ENCODE measurements at regions not wholly inside any gene's neighbourhood (a gene's known extent, or its start where the extent isn't known, plus 50 kb on each side); places are given as distances from the start of the nearest gene placed in this dataset.

DNA sequence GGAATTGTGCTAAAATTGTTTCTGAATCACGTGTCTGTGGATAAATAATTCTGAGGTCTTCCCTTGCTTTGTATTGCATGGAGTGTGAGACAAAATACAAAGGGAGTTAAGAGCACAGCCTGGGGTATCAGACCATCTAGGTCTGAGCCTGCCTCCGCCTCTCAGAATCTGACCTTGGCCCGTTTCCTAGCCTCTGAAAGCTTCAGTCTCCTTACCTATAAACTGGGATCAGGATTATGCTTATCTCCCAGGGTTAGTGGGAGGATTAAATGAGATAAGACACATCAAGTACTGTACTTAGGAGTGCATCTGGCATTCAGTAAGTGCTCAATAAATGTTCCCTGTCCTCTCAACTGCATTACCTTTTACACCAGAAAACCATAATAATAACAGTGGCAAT lies 140.6 kb upstream of the TENM3 start:
- no peak for DNase-seq (ENCODE audit: low read depth)

GRCh38 chr4:182103614-182104319 lies 139.4 kb upstream of the TENM3 start:
- DNase-seq (ENCODE audit: low read depth): no peak

DNA sequence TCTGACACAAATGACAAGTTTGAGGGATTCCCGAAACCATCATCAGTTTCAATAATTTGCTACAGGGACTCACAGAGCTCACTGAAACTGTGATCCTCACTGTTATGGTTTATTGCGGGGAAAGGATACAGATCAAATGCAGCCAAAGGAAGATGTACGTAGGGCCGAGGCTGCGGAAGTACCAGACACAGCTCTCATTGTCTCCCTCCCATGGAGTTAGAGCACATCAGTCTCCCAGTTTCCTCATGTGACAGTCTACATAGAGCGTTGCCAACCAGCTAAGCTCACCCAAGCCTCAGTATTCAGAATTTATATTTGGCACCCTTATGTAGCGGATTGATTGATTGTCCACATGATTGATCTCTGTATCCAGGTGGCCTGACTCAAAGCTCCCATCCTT lies 137.8 kb upstream of the TENM3 start:
- no peak for DNase-seq (ENCODE audit: low read depth)

DNA sequence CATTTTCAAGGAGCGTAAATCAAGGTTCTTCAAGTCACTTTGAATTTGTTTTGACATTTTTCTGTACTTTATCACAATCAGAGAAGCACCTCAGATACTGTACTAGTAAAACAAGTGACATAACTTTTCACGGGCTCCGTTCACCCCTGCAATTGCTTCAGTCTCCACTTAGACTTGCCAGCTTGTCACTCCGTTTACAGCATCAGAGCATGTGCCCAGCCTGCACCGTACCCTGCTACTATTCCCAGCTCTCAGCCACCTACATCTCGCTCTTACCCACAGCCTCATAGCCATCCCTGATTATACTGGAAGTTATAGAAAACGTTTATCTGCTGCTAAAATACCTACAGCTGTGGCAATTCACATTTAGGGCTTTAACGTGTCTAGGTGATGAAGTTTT lies 135.3 kb upstream of the TENM3 start:
- DNase-seq (ENCODE audit: low read depth): no peak

DNA sequence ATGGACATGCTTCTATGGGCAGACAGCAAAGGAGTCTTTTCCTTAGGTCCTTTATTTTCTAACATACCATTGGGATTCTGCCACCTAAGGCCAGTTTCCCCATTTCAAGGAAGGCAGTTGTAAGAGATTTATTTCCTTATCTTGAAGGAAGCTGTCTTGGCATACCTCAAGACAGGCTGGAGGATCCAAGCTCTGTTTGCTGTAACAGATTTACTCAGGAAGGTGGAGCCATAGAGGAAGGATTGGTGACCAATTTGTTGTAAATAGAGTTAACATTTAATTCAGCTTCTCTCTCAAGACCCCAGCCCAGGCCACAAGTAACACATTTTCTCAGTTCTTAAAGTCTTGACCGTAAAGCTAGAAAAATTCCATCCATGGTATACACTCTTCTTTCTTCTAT lies 131.6 kb upstream of the TENM3 start:
- DNase-seq (ENCODE audit: low read depth): no peak

DNA sequence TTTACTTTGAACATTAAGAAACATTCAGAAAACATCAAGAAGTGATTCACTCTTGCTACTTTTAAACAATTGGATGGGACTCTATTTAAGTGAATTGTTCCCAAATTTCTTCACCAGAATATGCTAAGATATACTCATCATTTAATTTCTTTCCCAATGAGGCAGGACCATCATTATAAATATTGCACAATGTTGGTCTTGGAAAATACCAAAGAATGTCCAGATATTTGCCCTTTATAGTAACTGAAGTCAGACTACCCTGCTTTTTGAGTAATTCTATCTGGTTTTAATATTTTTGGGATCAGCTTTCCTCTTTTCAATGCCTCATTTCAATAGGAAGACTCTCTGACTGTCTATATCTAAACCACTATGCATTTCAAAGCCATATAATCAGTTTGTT lies 129.4 kb upstream of the TENM3 start:
- no peak for DNase-seq (ENCODE audit: low read depth)

DNA sequence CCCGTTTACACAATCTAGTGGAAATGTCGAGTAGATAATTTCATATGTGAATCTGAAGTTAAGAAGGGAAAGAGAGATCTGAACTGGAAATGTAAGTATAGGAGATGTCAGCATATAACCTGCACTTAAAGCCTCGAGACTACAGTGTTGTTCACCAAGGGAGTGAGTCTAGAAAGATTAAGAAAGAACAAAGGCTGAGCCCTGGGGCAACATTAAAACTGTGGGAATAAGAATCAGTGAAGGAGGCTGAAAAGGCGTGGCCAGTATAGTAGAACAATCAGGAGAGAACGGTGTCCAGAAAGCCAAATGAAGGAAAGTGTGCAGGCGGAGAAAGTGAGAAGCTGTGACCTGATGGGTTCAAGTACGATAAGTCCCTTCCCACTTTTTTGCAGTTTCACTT lies 118.8 kb upstream of the TENM3 start:
- DNase-seq (ENCODE audit: low read depth): no peak

- no peak for DNase-seq (ENCODE audit: low read depth)
Observed at GRCh38 chr4:182126096-182126495, 117.1 kb upstream of the TENM3 start.

DNA sequence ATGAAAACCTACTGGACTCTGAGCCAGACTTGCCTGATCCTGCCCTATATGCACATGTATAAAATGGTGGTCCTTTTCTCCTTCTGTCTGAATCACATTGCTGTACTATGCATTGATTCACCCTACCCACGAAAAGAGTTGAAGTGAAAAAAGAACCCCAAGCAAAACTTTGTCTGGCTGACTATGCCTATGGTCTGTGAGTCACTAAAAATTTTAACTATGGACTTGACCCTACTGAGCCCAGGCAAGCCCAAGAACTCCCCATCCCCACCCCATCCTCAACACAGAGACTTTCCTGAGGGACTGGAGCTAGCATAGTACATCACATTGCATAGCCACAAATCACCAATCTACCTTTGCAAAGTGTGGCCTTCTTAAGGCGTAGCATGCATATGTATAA lies 116.6 kb upstream of the TENM3 start:
- no peak for DNase-seq (ENCODE audit: low read depth)

- no peak for DNase-seq (ENCODE audit: low read depth)
Observed at GRCh38 chr4:182133033-182133432, 110.2 kb upstream of the TENM3 start.

DNA sequence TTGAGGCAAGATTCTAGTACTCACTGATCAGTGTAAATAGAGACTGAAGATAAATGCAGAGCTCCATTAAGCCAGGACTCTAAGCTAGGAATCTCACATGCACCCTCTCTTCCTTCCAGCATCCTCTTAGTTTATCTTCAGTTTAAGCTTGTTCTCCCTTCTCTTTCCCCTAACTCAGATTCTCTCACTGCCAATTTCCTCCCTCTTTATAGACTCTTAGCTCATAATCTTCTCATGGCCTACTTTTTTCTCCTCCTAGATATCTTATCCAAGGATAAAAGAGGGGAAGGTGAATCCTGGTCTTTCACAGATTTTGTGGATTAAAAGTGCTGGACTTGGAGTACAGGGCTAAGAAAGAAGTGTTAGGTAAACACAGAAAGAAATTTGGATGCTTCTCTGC lies 108.9 kb upstream of the TENM3 start:
- DNase-seq (ENCODE audit: low read depth): no peak

DNA sequence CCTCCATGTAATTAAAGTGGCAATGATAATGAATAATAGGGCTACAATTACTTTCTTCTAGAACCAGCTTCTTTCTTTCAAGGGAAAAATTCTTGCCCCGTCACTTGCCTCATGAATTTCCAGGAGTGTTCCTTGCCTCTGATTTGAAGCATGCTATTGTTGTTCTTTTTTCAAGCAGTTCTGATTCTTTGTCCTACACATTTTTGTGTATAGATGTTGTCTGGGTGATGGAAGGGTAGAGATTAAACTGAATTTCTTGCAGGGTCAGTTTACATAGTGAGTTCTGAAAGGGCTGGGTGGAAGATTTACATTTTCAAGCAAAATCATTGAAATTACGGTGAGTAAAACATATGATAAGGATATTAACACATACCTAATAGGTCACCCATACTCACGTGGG lies 107.0 kb upstream of the TENM3 start:
- DNase-seq (ENCODE audit: low read depth): no peak

- DNase-seq (ENCODE audit: low read depth): no peak
Observed at GRCh38 chr4:182137343-182137742, 105.9 kb upstream of the TENM3 start.

- DNase-seq (ENCODE audit: low read depth): no peak
Observed at GRCh38 chr4:182139491-182139890, 103.7 kb upstream of the TENM3 start.

GRCh38 chr4:182140547-182140946 lies 102.7 kb upstream of the TENM3 start:
- no peak for DNase-seq (ENCODE audit: low read depth)

- no peak for DNase-seq (ENCODE audit: low read depth)
Observed at GRCh38 chr4:182141061-182141460, 102.1 kb upstream of the TENM3 start.

DNA sequence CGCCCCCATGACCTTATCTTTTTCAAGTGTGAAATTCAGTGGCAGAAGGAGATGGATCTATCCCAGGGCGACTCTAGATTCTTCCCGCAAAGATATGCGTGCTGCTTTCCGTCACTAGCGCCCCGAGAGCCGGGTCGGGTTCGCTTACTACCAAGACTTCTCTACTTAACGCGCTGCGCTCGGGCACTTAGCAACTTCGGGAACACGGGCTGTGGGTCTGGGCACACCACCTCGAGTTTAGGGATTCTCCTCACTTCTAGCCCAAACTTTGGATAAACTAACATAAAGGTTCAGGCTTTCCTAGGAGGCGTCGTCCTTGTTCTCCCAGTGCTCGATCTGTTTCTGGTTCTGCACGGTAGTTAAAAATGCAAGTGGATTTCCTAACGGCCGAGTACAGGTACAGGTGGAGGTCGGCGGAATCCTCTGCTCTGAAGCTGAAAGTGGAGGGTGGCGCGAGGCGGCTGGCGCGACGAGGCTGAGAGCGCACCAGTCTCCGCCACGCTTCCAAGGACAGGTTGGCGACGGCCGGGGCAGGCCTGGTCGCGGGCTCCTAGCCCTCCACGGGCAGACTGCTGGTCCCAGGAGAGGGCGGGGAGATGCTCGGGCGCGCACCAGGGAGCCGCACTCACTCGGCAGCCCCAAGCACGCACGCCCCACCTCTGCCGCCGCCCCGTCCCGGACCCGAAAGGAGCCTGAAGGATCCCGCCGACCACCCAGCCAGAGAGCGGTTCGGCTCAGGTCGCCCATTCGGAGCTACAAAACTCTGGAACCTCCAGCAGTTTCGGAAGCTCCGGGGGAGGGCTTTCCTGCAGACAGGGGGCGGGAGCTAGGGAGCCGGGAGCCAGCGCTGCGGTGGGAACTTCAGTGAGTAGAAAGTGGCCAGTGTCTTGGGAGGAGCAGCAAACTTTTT lies 100.8 kb upstream of the TENM3 start:
- no peak for DNase-seq (ENCODE audit: low read depth)

GRCh38 chr4:182143086-182143821 lies 99.9 kb upstream of the TENM3 start:
- no peak for DNase-seq (ENCODE audit: low read depth)

GRCh38 chr4:182143822-182144625 lies 99.2 kb upstream of the TENM3 start:
- no peak for DNase-seq (ENCODE audit: low read depth)

GRCh38 chr4:182144626-182145333 lies 98.4 kb upstream of the TENM3 start:
- DNase-seq (ENCODE audit: low read depth): no peak

GRCh38 chr4:182145334-182145905 lies 97.8 kb upstream of the TENM3 start:
- DNase-seq (ENCODE audit: low read depth): no peak

Measured in activated gamma-delta T cell treated with anti-CD3 and anti-CD28 coated beads, Interleukin-2, amount 50 U/mL, for 16 hours (primary cell).